NCI-H2196 treated with DMSO at 0.1 percent for 48 hours (cell line): ENCODE measurements at regions not wholly inside any gene's neighbourhood (a gene's known extent, or its start where the extent isn't known, plus 50 kb on each side); places are given as distances from the start of the nearest gene placed in this dataset.
"Not testable (repeated sequence)": the region's sequence is repeated elsewhere in the genome, so short reads cannot be mapped to it uniquely, and the experiment has no call there.

Experiments
- DNase-seq: peaks from one replicate; lab custom pipeline; 2025; ENCODE audit not compliant: unreplicated experiment; lab: John Stamatoyannopoulos, UW

GRCh38 chr18:59038295-59039039 lies 101.2 kb upstream of the SEC11C start:
- DNase-seq, result no peak

- DNase-seq, result not testable (repeated sequence)
Observed at GRCh38 chr18:59039040-59039320, 100.7 kb upstream of the SEC11C start.

GRCh38 chr18:59039449-59039848 lies 100.2 kb upstream of the SEC11C start:
- DNase-seq, result no peak

- DNase-seq, result no peak
Observed at GRCh38 chr18:59040770-59041148, 98.9 kb upstream of the SEC11C start.

GRCh38 chr18:59041296-59041695 lies 98.4 kb upstream of the SEC11C start:
- no peak for DNase-seq

- DNase-seq, result no peak
Observed at GRCh38 chr18:59041819-59042815, 97.6 kb upstream of the SEC11C start.

GRCh38 chr18:59044855-59045254 lies 94.8 kb upstream of the SEC11C start:
- DNase-seq, result no peak

- DNase-seq, result no peak
Observed at GRCh38 chr18:59047321-59048047, 92.2 kb upstream of the SEC11C start.

- DNase-seq, result no peak
Observed at GRCh38 chr18:59048048-59048363, 91.7 kb upstream of the SEC11C start.

- no peak for DNase-seq
Observed at GRCh38 chr18:59048378-59048777, 91.3 kb upstream of the SEC11C start.

- DNase-seq, result no peak
Observed at GRCh38 chr18:59049721-59050660, 89.7 kb upstream of the SEC11C start.

- DNase-seq, result no peak
Observed at GRCh38 chr18:59050661-59051057, 89.0 kb upstream of the SEC11C start.

GRCh38 chr18:59051470-59052165 lies 88.1 kb upstream of the SEC11C start:
- DNase-seq, result no peak

GRCh38 chr18:59052965-59053820 lies 86.5 kb upstream of the SEC11C start:
- no peak for DNase-seq

- DNase-seq, result no peak
Observed at GRCh38 chr18:59054496-59055287, 85.0 kb upstream of the SEC11C start.

GRCh38 chr18:59055345-59056032 lies 84.2 kb upstream of the SEC11C start:
- DNase-seq, result no peak

- DNase-seq, result no peak
Observed at GRCh38 chr18:59056706-59057492, 82.8 kb upstream of the SEC11C start.
